ENCODE measurements at regions not wholly inside any gene's neighbourhood (a gene's known extent, or its start where the extent isn't known, plus 50 kb on each side); places are given as distances from the start of the nearest gene placed in this dataset.

DNA sequence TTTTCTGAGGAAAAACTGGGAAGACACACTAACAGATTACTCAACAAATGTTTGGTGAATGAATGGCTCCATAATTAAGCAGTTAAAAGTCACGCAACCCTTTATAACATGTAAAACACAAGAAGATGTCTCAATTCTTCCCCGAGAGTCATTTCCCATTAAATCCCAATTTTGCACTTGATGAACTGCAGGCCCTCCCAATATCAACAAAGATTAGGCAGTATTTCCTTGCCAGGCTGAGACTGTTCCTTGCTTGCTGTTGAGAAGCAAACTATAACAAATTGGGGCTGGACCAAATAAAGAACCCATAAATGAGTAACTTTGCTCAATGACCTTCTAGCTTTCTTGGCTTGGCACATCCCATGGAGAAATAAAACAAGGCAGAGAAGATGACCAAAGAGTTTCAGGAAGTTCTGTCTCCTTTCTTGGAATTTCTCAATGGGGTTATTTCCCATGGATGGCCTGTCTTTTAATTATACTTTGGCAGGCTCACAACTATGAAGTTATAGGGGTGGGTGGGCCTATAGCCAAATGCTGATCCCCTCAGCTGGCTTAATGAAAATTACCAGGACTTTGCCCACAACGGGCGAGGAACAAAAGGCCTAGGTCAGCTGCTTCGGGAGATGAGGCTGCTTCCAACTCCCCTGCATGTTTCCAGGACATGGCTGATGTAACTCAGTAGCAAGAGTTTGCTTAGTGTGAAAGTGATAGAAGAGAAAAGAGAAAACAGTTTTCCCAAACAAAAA is 243.1 kb upstream of the RFX3 start:
- no peak for TF ChIP-seq POLR2A (IDR thresholded peaks at IDR 0.05)
- TF ChIP-seq, protein P1, sequence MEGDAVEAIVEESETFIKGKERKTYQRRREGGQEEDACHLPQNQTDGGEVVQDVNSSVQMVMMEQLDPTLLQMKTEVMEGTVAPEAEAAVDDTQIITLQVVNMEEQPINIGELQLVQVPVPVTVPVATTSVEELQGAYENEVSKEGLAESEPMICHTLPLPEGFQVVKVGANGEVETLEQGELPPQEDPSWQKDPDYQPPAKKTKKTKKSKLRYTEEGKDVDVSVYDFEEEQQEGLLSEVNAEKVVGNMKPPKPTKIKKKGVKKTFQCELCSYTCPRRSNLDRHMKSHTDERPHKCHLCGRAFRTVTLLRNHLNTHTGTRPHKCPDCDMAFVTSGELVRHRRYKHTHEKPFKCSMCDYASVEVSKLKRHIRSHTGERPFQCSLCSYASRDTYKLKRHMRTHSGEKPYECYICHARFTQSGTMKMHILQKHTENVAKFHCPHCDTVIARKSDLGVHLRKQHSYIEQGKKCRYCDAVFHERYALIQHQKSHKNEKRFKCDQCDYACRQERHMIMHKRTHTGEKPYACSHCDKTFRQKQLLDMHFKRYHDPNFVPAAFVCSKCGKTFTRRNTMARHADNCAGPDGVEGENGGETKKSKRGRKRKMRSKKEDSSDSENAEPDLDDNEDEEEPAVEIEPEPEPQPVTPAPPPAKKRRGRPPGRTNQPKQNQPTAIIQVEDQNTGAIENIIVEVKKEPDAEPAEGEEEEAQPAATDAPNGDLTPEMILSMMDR (IDR thresholded peaks at IDR 0.05) = no peak
- no peak for TF ChIP-seq EP300 (IDR thresholded peaks at IDR 0.05)

Data from ovary (tissue), 3 donors.